K562 (cell line): ENCODE measurements at regions not wholly inside any gene's neighbourhood (a gene's known extent, or its start where the extent isn't known, plus 50 kb on each side); places are given as distances from the start of the nearest gene placed in this dataset.
A peak's percentile ranks its signal among the peaks of the same experiment; 100 is the strongest.

Experiments used
- ATAC-seq: fragments of 200-7000 bp; cut with Tn5 transposase; 3 replicates; pipeline ENCODE4 v1.9.1; 2020; ENCODE audit warnings: moderate library complexity
- BruUV-seq: library from RNA; stranded (reverse); fragments of 400-500 nt; replicated peaks from 2 replicates; lab custom pipeline; 2021; lab: Mats Ljungman, UMichigan
- CTCF ChIA-PET: fragments of 300-600 bp; formaldehyde crosslinking; extraction: SDS; loops from one replicate; lab custom pipeline; 2021; ENCODE audit warnings: low intra/inter-chr PET ratio; lab: Yijun Ruan, JAX
- POLR2A ChIA-PET: fragments of 300-600, 350-650 bp; sonication (Branson Sonifier 250); formaldehyde crosslinking; extraction: SDS; loops from one replicate; lab custom pipeline; 2021; ENCODE audit warnings: antibody characterized with exemption, inconsistent platforms; lab: Yijun Ruan, JAX
- DNase-seq, 4 experiments: peaks; one replicate each; pipeline versions ENCODE4 v3.0.0 to v3.0.0-alpha.2; 2011 to 2018; ENCODE audit warnings: low spot score in 3 of 4, mixed read lengths in 3 of 4; ENCODE audit errors: extremely low read depth in 1 of 4
- FAIRE-seq: peaks from 2 replicates; lab custom pipeline; 2011; peaks lifted over from hg19 to GRCh38; lab: Jason Lieb, UNC
- H2AFZ ChIP-seq: 2 replicates; pipeline ENCODE4 v1.6.0; 2011; ENCODE audit warnings: low read depth, low read length, control low read depth, inconsistent platforms
- H3K27ac ChIP-seq: fragments of 200-600 bp; 3 replicates; pipeline ENCODE4 v1.8.0; 2011; ENCODE audit warnings: low read depth, mild to moderate bottlenecking, control low read depth, inconsistent platforms, low read length, moderate library complexity, mixed read lengths; ENCODE audit errors: extremely low read depth
- H3K27me3 ChIP-seq, 2 experiments: fragments of 300-600 bp in 1 of 2; 2 replicates in 1 of 2; 3 replicates in 1 of 2; pipeline versions ENCODE4 v1.6.0 to v1.8.0; 2011; ENCODE audit warnings: inconsistent platforms in 2 of 2, low read length in 2 of 2, mild to moderate bottlenecking in 1 of 2, mixed read lengths in 1 of 2, moderate library complexity in 1 of 2; ENCODE audit not compliant: control insufficient read depth in 2 of 2, insufficient read depth in 2 of 2
- H3K36me3 ChIP-seq: fragments of 300-600 bp; 3 replicates; pipeline ENCODE4 v1.8.0; 2011; ENCODE audit warnings: mild to moderate bottlenecking, low read length, inconsistent platforms; ENCODE audit not compliant: control insufficient read depth, insufficient read depth
- H3K4me1 ChIP-seq, 2 experiments: fragments of 200-600 bp in 1 of 2; replicated peaks in 1 of 2; 2 replicates in 1 of 2; 3 replicates in 1 of 2; pipeline versions ENCODE4 v1.5.1 to v1.8.0; 2011; ENCODE audit warnings: inconsistent platforms in 2 of 2, low read length in 2 of 2, mild to moderate bottlenecking in 1 of 2, mixed read lengths in 1 of 2, moderate library complexity in 1 of 2; ENCODE audit not compliant: control insufficient read depth in 2 of 2, insufficient read depth in 2 of 2
- H3K4me2 ChIP-seq: 2 replicates; pipeline ENCODE4 v1.6.1; 2011; ENCODE audit warnings: low read length, control low read depth, inconsistent platforms, mixed read lengths; ENCODE audit not compliant: insufficient read depth
- H3K4me3 ChIP-seq: fragments of 200-600 bp; sonication (generic), shearing (Covaris generic); 2 replicates; pipeline ENCODE4 v1.5.1; 2016; ENCODE audit warnings: control low read depth, inconsistent platforms
- H3K79me2 ChIP-seq: fragments of 200-600 bp; 3 replicates; pipeline ENCODE4 v1.8.0; 2011; ENCODE audit warnings: low read length, inconsistent platforms; ENCODE audit not compliant: control insufficient read depth, insufficient read depth
- H3K9ac ChIP-seq, 2 experiments: 2 replicates each; pipeline versions ENCODE4 v1.6.0 to v1.6.1; 2011; ENCODE audit warnings: low read depth in 2 of 2, low read length in 2 of 2, control low read depth in 1 of 2, inconsistent platforms in 1 of 2, mild to moderate bottlenecking in 1 of 2, mixed read lengths in 1 of 2; ENCODE audit not compliant: insufficient read depth in 1 of 2
- H3K9me1 ChIP-seq: one replicate; pipeline ENCODE4 v1.6.0; 2011; ENCODE audit warnings: inconsistent platforms, mild to moderate bottlenecking, low read length, moderate library complexity; ENCODE audit not compliant: control insufficient read depth, insufficient read depth
- H3K9me3 ChIP-seq: replicated peaks from 2 replicates; pipeline ENCODE4 v1.5.1; 2011; ENCODE audit warnings: low read depth, low read length, inconsistent platforms; ENCODE audit not compliant: control insufficient read depth, insufficient read depth
- H4K20me1 ChIP-seq: replicated peaks from 2 replicates; pipeline ENCODE4 v1.6.1; 2011; ENCODE audit warnings: low read length, inconsistent platforms, mixed read lengths; ENCODE audit not compliant: control insufficient read depth, insufficient read depth
- CEBPB ChIP-seq: fragments of 450-650 bp; IDR thresholded peaks from 2 replicates; pipeline ENCODE4 v1.6.1; 2016; ENCODE audit warnings: missing genetic modification characterization, missing compliant biosample characterization
- CEBPG ChIP-seq, 3 experiments: fragments of 200-800 bp in 1 of 3; sonication (Bioruptor generic) in 1 of 3; sonication (generic) in 1 of 3; formaldehyde crosslinking in 1 of 3; IDR thresholded peaks in 2 of 3; conservative IDR thresholded peaks in 1 of 3; 2 replicates each; pipeline versions ENCODE4 v1.6.1 to v1.8.0; 2016 to 2022; ENCODE audit warnings: missing compliant biosample characterization in 2 of 3, missing genetic modification characterization in 2 of 3, mild to moderate bottlenecking in 1 of 3, missing genetic modification reagents in 1 of 3
- FOSL1 ChIP-seq: fragments of 200-800 bp; sonication (Bioruptor generic); conservative IDR thresholded peaks from 2 replicates; pipeline ENCODE4 v1.6.1; 2016; ENCODE audit warnings: missing genetic modification characterization, missing compliant biosample characterization
- NFE2 ChIP-seq: IDR thresholded peaks from 2 replicates; pipeline ENCODE4 v1.6.1; 2014; ENCODE audit warnings: antibody characterized with exemption, low read depth
- ZNF445 ChIP-seq: fragments of 250-450 bp; sonication (Bioruptor Pico); IDR thresholded peaks from 2 replicates; pipeline ENCODE4 v1.4.0; 2020; ENCODE audit warnings: low read depth, mild to moderate bottlenecking, moderate library complexity
- WGBS: fragments of 100-300 bp; shearing (Covaris generic); methylation state at CpG from one replicate; pipeline ENCODE4 v1.1.6; 2016; ENCODE audit warnings: low coverage, mixed read lengths; ENCODE audit not compliant: insufficient coverage; ENCODE audit errors: missing lambda C conversion rate; 5-methylcytosine and 5-hydroxymethylcytosine counted together
- in situ Hi-C: fragments of 300-500 bp; cut with MboI; formaldehyde crosslinking; loops from 4 replicates; pipeline ENCODE4 v1.15.0; 2018; ENCODE audit warnings: inconsistent platforms, mixed read lengths
- intact Hi-C: fragments of 100-400 bp; cut with micrococcal nuclease; formaldehyde crosslinking; loops from 2 replicates; pipeline ENCODE4 v1.14.2; 2022
- TF ChIP-seq, protein P1 (sequence below): sonication (generic); formaldehyde crosslinking; IDR thresholded peaks from 2 replicates; pipeline ENCODE4 v1.8.1; 2023; ENCODE audit warnings: missing genetic modification reagents, mild to moderate bottlenecking, borderline replicate concordance

DNA sequence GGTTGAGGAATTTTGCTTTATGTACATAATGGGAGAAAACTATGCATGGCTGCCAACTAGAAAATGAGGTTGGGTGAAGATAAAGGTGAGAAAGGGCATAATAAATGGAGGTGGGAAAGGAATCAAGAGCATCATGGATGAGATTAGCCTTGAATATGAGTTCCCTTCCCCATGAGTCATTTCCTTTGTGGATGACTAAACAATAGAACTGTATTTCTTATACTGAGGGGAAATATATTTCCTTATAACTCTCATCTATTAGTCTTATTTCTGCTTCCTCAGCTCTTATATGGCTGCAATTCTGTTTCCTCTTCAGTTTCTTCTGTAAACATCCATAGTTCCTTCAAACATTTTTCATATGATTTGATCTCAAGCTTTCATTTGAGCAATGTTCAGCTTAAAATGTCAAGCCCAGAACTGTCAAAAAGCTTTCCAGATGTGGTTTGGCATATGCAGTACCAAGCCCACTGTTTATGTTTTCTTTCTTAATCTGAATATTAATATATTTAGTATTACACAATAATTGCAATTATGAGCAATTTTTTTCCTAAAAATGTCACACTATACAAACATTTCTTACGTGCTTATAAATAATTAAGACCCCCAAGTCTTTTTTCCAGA, 100.7 kb upstream of the GRPR start:
- CTCF ChIA-PET = no interaction called here

More for the DNA sequence above, 100.7 kb upstream of the GRPR start:
- no TSS peak for BruUV-seq
- no peak overlapping the region for H3K9ac ChIP-seq
- no peaks in the 10 kb centered on the region for H3K9me1 ChIP-seq
- intact Hi-C loops = no loop called here
- H3K36me3 ChIP-seq = no peaks in the 10 kb centered on the region
- POLR2A ChIA-PET = no interaction called here
- H3K27ac ChIP-seq = no peak overlapping the region
- H3K4me3 ChIP-seq = no peak overlapping the region
- no peak for TF ChIP-seq NFE2
- 0 out of 2 replicates have a peak, but pooled peaks have one; percentile 24 for TF ChIP-seq CEBPB (tag)
- peak; percentile 68 for TF ChIP-seq FOSL1
- no peak for TF ChIP-seq CEBPG (CRISPR knock-in tag; IDR thresholded peaks at IDR 0.05)
- TF ChIP-seq CEBPG (tag; conservative IDR thresholded peaks at IDR 0.05 in 1 of 2, IDR thresholded peaks at IDR 0.05 in 1 of 2) = peak; percentile 19 to 42; a peak in 1 of 4 replicates
- TF ChIP-seq ZNF445 (CRISPR knock-in tag) = no peak
- TF ChIP-seq, protein P1, sequence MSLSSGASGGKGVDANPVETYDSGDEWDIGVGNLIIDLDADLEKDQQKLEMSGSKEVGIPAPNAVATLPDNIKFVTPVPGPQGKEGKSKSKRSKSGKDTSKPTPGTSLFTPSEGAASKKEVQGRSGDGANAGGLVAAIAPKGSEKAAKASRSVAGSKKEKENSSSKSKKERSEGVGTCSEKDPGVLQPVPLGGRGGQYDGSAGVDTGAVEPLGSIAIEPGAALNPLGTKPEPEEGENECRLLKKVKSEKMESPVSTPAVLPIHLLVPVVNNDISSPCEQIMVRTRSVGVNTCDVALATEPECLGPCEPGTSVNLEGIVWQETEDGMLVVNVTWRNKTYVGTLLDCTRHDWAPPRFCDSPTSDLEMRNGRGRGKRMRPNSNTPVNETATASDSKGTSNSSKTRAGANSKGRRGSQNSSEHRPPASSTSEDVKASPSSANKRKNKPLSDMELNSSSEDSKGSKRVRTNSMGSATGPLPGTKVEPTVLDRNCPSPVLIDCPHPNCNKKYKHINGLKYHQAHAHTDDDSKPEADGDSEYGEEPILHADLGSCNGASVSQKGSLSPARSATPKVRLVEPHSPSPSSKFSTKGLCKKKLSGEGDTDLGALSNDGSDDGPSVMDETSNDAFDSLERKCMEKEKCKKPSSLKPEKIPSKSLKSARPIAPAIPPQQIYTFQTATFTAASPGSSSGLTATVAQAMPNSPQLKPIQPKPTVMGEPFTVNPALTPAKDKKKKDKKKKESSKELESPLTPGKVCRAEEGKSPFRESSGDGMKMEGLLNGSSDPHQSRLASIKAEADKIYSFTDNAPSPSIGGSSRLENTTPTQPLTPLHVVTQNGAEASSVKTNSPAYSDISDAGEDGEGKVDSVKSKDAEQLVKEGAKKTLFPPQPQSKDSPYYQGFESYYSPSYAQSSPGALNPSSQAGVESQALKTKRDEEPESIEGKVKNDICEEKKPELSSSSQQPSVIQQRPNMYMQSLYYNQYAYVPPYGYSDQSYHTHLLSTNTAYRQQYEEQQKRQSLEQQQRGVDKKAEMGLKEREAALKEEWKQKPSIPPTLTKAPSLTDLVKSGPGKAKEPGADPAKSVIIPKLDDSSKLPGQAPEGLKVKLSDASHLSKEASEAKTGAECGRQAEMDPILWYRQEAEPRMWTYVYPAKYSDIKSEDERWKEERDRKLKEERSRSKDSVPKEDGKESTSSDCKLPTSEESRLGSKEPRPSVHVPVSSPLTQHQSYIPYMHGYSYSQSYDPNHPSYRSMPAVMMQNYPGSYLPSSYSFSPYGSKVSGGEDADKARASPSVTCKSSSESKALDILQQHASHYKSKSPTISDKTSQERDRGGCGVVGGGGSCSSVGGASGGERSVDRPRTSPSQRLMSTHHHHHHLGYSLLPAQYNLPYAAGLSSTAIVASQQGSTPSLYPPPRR = no peak
- no peaks in the 10 kb centered on the region for H3K79me2 ChIP-seq
- H4K20me1 ChIP-seq = no peaks in the 10 kb centered on the region
- DNase-seq (no peak), FAIRE-seq (no peak), ATAC-seq (no peak)
- no peak overlapping the region for H3K4me2 ChIP-seq
- no peak overlapping the region for H2AFZ ChIP-seq
- no peaks in the 10 kb centered on the region for H3K27me3 ChIP-seq
- no peaks in the 10 kb centered on the region for H3K4me1 ChIP-seq
- in situ Hi-C loops = no loop called here
- H3K9me3 ChIP-seq = no peaks in the 10 kb centered on the region
- 0% methylated on average over 1 of the region's 1 CpG for WGBS
